GM19455 (cell line): ENCODE measurements at regions not wholly inside any gene's neighbourhood (a gene's known extent, or its start where the extent isn't known, plus 50 kb on each side); places are given as distances from the start of the nearest gene placed in this dataset.
"Not testable (repeated sequence)": the region's sequence is repeated elsewhere in the genome, so short reads cannot be mapped to it uniquely, and the experiment has no call there.

Experiments used
- ATAC-seq: cut with Tn5 transposase; IDR thresholded peaks from one replicate; pipeline ENCODE4 v1.9.1; 2021; ENCODE audit not compliant: unreplicated experiment

GRCh38 chr4:29908276-29908675 lies 811.9 kb upstream of the PCDH7 start:
- ATAC-seq = no peak

GRCh38 chr4:29927895-29928294 lies 792.3 kb upstream of the PCDH7 start:
- no peak for ATAC-seq

- ATAC-seq = no peak
Measured at GRCh38 chr4:29948451-29948850, 771.7 kb upstream of the PCDH7 start.

GRCh38 chr4:29948858-29949257 lies 771.3 kb upstream of the PCDH7 start:
- no peak for ATAC-seq

- ATAC-seq = no peak
Measured at GRCh38 chr4:29966386-29966785, 753.8 kb upstream of the PCDH7 start.

- no peak for ATAC-seq
Measured at GRCh38 chr4:29970626-29971025, 749.5 kb upstream of the PCDH7 start.

GRCh38 chr4:29972121-29972520 lies 748.0 kb upstream of the PCDH7 start:
- ATAC-seq = no peak

- ATAC-seq = no peak
Measured at GRCh38 chr4:29983890-29984289, 736.3 kb upstream of the PCDH7 start.

- no peak for ATAC-seq
Measured at GRCh38 chr4:30001628-30002027, 718.5 kb upstream of the PCDH7 start.

- no peak for ATAC-seq
Measured at GRCh38 chr4:30002341-30002740, 717.8 kb upstream of the PCDH7 start.

GRCh38 chr4:30005995-30006394 lies 714.2 kb upstream of the PCDH7 start:
- ATAC-seq = no peak

GRCh38 chr4:30024526-30024925 lies 695.6 kb upstream of the PCDH7 start:
- no peak for ATAC-seq

- no peak for ATAC-seq
Measured at GRCh38 chr4:30028826-30029225, 691.3 kb upstream of the PCDH7 start.

- ATAC-seq = no peak
Measured at GRCh38 chr4:30056016-30056766, 664.0 kb upstream of the PCDH7 start.

GRCh38 chr4:30068234-30068633 lies 651.9 kb upstream of the PCDH7 start:
- ATAC-seq = no peak

GRCh38 chr4:30073011-30073710 lies 647.0 kb upstream of the PCDH7 start:
- ATAC-seq = no peak

GRCh38 chr4:30092420-30093128 lies 627.6 kb upstream of the PCDH7 start:
- ATAC-seq = not testable (repeated sequence)

- ATAC-seq = no peak
Measured at GRCh38 chr4:30094887-30095286, 625.3 kb upstream of the PCDH7 start.

- ATAC-seq = no peak
Measured at GRCh38 chr4:30103455-30103854, 616.7 kb upstream of the PCDH7 start.

GRCh38 chr4:30116401-30116800 lies 603.8 kb upstream of the PCDH7 start:
- ATAC-seq = no peak

GRCh38 chr4:30117433-30117832 lies 602.7 kb upstream of the PCDH7 start:
- ATAC-seq = no peak

- no peak for ATAC-seq
Measured at GRCh38 chr4:30122711-30123110, 597.5 kb upstream of the PCDH7 start.
